ENCODE measurements at regions not wholly inside any gene's neighbourhood (a gene's known extent, or its start where the extent isn't known, plus 50 kb on each side); places are given as distances from the start of the nearest gene placed in this dataset.

- Mint-ChIP-seq H3K36me3 (ENCODE audit: low read depth) (no peaks in the 10 kb centered on the region), H3K4me1 (ENCODE audit: low read depth) (no peaks in the 10 kb centered on the region), H3K9me3 (peaks cover 2% of the 10 kb centered on the region), H3K4me3 (no peak overlapping the region), H3K27me3 (no peaks in the 10 kb centered on the region), H3K27ac (no peak overlapping the region)
- intact Hi-C loops (cut with DNase I, micrococcal nuclease), result no loop called here
- ChIA-PET POLR2A (no interaction called here), CTCF (no interaction called here)
- TF ChIP-seq CTCF (IDR thresholded peaks at IDR 0.05), result no peak
- no peak for ATAC-seq (ENCODE audit: poor library complexity)
- Histone ChIP-seq H3K9me3 (ENCODE audit: control insufficient read depth in 1 of 2, insufficient read depth in 1 of 2, low read length in 2 of 2) (no peaks in the 10 kb centered on the region), H3K27ac (ENCODE audit: low read depth in 1 of 2, low read length in 2 of 2) (no peak overlapping the region), H3K36me3 (ENCODE audit: insufficient read depth, low read length) (no peaks in the 10 kb centered on the region), H3K4me1 (ENCODE audit: insufficient read depth, low read length) (no peaks in the 10 kb centered on the region), H3K27me3 (ENCODE audit: control insufficient read depth in 1 of 2, insufficient read depth in 2 of 2, low read length in 2 of 2) (no peaks in the 10 kb centered on the region), H3K4me3 (ENCODE audit: low read length) (no peak overlapping the region)
- DNase-seq, result no peak
Observed at GRCh38 chr11:28842716-28843115, 734.5 kb downstream of the METTL15 start.

GRCh38 chr11:28838741-28839140 is 730.6 kb downstream of the METTL15 start:
- no peak for TF ChIP-seq CTCF (IDR thresholded peaks at IDR 0.05)
- Histone ChIP-seq H3K4me1 (ENCODE audit: insufficient read depth, low read length) (no peaks in the 10 kb centered on the region), H3K9me3 (ENCODE audit: control insufficient read depth in 1 of 2, insufficient read depth in 1 of 2, low read length in 2 of 2) (no peaks in the 10 kb centered on the region), H3K4me3 (ENCODE audit: low read length) (no peak overlapping the region), H3K36me3 (ENCODE audit: insufficient read depth, low read length) (no peaks in the 10 kb centered on the region), H3K27me3 (ENCODE audit: control insufficient read depth in 1 of 2, insufficient read depth in 2 of 2, low read length in 2 of 2) (no peaks in the 10 kb centered on the region), H3K27ac (ENCODE audit: low read depth in 1 of 2, low read length in 2 of 2) (no peak overlapping the region)
- Mint-ChIP-seq H3K27me3 (no peaks in the 10 kb centered on the region), H3K4me3 (no peak overlapping the region), H3K27ac (no peak overlapping the region), H3K36me3 (ENCODE audit: low read depth) (no peaks in the 10 kb centered on the region), H3K9me3 (peaks cover 6% of the 10 kb centered on the region), H3K4me1 (ENCODE audit: low read depth) (no peaks in the 10 kb centered on the region)
- CTCF ChIA-PET, result no interaction called here
- intact Hi-C loops (cut with DNase I, micrococcal nuclease), result no loop called here
- DNase-seq (no peak), ATAC-seq (ENCODE audit: poor library complexity) (no peak)
- POLR2A ChIA-PET, result no interaction called here

GRCh38 chr11:28837599-28837998 is 729.4 kb downstream of the METTL15 start:
- no peak for DNase-seq
- POLR2A ChIA-PET, result no interaction called here

More at GRCh38 chr11:28837599-28837998, 729.4 kb downstream of the METTL15 start:
- H3K4me1 ChIP-seq (ENCODE audit: insufficient read depth, low read length), result no peaks in the 10 kb centered on the region
- no peak overlapping the region for H3K27ac Mint-ChIP-seq
- no peaks in the 10 kb centered on the region for H3K36me3 ChIP-seq (ENCODE audit: insufficient read depth, low read length)
- H3K4me3 ChIP-seq (ENCODE audit: low read length), result no peak overlapping the region
- CTCF ChIA-PET, result no interaction called here
- intact Hi-C loops (cut with DNase I, micrococcal nuclease), result no loop called here
- no peak overlapping the region for H3K27ac ChIP-seq (ENCODE audit: low read depth in 1 of 2, low read length in 2 of 2)
- H3K27me3 Mint-ChIP-seq, result no peaks in the 10 kb centered on the region
- no peak for ATAC-seq (ENCODE audit: poor library complexity)
- no peaks in the 10 kb centered on the region for H3K4me1 Mint-ChIP-seq (ENCODE audit: low read depth)
- no peaks in the 10 kb centered on the region for H3K9me3 ChIP-seq (ENCODE audit: control insufficient read depth in 1 of 2, insufficient read depth in 1 of 2, low read length in 2 of 2)
- TF ChIP-seq CTCF (IDR thresholded peaks at IDR 0.05), result no peak
- peaks cover 11% of the 10 kb centered on the region for H3K9me3 Mint-ChIP-seq
- no peak overlapping the region for H3K4me3 Mint-ChIP-seq
- no peaks in the 10 kb centered on the region for H3K27me3 ChIP-seq (ENCODE audit: control insufficient read depth in 1 of 2, insufficient read depth in 2 of 2, low read length in 2 of 2)
- H3K36me3 Mint-ChIP-seq (ENCODE audit: low read depth), result no peaks in the 10 kb centered on the region

Data from CD4-positive, alpha-beta T cell (primary cell).